Middle frontal gyrus (tissue), 1 donor: ENCODE measurements at regions not wholly inside any gene's neighbourhood (a gene's known extent, or its start where the extent isn't known, plus 50 kb on each side); places are given as distances from the start of the nearest gene placed in this dataset.

ENCODE experiments used
- DNase-seq: peaks from one replicate; pipeline ENCODE4 v3.0.0-alpha.2; 2015; ENCODE audit warnings: low spot score; ENCODE audit errors: extremely low spot score

DNA sequence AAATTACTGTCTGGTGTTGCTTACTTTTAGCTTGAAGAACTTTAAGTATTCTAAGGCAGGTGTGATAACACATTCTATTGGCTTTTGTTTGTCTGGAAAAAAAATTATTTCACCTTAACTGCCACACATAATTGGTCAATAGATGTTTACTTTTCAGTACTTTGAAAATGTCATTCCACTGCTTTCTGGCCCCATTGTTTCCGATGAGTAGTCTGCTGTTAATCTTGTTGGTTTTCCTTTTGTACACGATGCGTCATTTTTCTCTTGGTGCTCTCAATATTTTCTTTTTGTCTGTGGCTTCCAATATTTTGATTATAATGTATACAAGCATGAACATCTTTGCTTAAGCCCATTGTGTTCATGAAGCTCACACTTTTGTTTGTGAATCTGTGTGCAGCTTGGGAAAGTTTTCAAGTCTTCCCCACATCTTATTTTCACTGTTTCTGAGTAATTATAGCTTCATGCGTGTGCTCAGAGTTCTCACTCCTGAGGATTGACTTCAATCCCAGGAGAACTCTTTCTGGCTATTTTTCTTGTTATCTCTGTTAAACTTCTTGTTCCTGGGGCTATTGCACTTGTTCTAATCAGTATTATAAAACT lies 664.7 kb downstream of the IGSF11 start:
- DNase-seq = no peak

DNA sequence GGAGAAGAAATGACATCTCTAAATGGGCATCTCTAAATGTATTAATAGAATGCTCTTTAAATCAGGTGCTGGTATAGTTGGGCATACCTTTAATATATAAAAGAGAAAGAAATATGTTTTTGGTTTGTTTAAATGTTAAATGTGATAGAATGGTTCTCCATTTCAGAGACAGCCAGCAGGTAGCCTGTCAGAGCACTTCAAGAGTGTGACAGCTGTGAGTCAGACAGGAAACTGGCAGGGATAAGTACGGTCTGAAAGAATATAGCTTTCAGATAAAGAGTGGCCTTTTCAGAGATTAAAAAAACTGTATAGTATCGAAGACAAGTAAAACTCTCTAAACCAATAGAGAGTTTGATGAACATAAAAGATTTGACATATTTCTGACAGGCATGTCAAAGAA lies 654.1 kb downstream of the IGSF11 start:
- DNase-seq = no peak

DNA sequence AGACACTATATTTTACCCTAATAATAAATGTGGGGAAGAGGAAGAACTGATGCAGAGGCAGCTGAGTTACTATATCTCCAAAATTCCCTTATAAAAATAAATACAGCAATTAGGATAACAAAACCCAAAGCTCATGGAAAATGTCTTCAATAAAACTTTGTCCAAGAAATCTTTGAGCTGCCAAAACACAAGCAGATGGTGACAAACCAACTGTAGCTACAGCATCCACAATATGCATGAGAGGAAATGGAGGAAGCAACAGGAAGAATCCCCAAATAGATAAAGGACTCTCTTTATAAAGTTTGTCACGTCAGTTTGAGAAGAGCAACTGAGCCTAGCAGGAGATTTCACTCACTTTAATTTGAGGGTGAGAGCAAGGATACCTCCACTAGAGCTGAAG lies 638.2 kb downstream of the IGSF11 start:
- DNase-seq = no peak

DNA sequence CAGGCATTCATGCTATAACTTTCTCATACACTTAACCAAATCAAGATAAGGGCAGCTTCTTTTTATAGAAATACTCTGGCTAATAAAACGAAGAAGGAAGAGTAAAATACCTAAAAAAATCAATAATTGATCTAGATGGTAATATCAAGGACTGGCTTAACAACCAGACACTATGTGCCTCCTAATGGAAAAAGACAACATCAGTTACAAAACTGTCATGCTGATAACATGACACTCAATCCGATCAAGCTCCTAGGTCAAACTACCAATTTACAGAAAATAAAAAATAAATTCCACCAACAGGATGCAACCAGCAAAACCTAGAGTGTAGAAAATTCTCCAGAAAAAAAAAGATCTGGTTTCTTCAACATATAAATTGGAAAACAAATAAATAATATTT lies 634.6 kb downstream of the IGSF11 start:
- DNase-seq = no peak

DNA sequence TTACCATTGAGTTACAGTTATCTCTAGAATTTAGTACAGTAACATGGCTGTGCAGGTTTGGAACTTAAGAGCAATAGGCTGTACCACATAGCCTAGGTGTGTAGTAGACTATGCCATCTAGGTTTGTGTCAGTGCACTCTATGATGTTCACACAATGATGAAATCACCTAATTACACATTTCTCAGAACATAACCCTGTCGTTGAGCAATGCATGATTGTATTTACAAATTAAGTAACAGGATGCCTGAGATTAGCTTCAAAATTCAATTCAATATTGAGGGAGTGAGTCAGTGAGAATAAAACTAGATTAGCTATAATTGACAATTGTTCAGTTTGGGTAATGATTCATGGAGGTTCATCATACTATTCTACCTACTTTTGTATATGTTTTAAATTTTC lies 633.8 kb downstream of the IGSF11 start:
- DNase-seq = no peak

DNA sequence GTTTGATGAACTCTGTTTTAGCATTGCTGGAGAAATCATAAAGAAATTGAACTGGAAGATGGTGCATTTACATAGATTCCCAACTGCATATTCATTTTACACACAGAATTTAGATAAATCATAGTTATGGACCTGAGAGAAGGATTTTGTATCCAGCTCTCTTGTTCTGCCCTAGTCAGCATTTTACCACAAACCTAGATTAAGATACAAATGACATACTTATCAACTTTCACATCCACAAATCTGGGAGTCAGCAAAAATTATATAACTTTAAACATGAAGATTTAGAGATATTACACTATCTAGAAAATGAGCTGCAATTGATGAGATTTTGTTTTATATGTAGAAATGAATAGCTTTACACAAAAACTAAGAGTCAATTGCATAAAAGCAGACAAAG lies 632.8 kb downstream of the IGSF11 start:
- DNase-seq = no peak

DNA sequence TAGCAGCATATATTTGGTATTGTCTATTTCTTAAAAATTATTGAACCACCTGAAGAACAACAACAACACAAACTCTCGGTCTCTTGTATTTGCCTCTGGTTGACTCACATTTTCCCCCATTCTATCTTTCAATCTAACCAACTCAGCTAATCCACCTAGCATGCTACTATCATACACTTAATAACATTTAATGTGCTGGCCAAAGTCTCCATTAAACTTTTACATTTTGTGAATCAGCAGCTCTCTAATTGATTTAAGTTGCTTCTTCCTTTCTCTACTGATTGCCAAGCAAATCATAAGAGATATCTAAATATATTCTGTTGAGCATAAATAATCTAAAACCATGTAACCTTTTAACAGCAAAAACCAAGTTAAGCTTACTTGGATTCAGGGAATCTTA lies 631.7 kb downstream of the IGSF11 start:
- no peak for DNase-seq

DNA sequence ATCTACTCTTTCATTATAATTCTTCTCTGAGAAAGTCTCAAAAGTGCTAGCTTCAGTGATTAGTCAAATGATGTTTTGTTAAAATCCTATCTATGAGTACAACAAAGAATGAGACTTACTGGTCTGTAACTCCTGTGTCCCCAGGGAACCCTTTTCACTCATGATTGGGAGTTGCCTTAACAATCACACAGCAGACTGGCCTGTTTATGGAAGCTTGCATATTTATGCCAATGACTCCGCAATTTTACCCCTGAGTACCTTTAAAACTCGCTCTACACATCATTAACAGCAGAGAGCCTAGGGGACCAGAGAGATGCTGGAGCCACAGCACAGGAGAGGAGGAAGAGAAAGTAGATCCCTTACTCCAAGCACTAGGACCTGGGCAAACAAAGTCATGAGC lies 628.1 kb downstream of the IGSF11 start:
- no peak for DNase-seq

DNA sequence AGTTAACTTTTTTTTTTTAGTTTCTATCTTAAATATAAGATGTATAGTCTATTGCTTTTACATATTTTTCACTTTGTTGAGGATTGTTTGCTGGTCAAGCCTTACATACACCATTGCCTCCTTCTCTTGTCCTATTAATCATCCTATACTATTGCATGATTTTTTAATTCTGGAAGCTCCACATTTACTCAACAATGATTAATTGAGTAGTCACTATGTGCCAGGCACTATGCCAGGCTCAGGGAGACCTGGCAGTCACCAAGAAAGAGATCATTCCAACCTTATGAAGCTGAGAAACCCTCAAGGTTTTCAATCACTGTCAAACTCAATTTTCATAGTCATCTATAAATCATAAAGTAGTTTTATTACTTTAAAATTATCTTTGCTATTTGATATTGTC lies 626.2 kb downstream of the IGSF11 start:
- DNase-seq = no peak

DNA sequence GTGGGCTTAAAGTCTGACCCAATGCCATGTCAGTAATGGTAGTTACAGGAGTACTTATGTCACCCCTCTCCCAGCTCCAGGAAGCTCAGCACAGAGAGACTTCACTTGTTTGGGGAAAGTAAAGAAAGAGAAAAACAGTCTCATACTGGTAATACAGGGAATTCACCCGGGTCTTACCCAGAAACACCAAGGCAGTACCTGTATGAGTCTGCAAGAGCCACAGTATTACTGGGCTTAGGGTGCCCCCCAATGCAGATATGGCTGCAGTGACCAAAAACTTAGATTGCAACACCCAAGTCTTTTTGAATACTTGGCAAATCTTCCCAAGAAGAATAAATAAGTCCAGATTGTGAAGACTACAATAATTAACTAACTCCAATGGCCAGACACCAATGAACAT lies 622.1 kb downstream of the IGSF11 start:
- no peak for DNase-seq

DNA sequence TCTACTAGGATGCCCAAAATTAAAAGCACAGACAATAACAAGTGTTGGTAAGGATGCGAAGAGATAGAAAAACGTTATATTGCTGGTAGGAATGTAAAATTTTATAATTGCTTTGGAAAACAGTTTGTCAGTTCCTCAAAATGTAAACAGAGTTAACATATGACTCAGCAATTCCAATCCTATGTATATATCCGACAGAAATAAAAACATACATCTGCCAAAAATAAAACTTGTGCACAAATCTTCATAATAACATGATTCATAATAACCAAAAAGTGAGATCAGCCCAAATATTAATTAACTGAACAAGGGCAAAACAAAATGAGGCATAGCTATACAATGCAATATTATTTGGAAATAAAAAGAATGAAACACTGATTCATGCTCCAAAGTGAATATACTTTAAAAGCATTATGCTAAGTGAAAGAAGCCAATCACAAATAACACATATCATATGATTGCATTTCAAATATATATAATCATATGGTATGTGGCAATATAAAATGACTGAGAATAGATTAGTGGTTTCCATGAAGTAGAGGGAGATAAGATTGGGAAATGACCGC lies 609.3 kb downstream of the IGSF11 start:
- DNase-seq = no peak

DNA sequence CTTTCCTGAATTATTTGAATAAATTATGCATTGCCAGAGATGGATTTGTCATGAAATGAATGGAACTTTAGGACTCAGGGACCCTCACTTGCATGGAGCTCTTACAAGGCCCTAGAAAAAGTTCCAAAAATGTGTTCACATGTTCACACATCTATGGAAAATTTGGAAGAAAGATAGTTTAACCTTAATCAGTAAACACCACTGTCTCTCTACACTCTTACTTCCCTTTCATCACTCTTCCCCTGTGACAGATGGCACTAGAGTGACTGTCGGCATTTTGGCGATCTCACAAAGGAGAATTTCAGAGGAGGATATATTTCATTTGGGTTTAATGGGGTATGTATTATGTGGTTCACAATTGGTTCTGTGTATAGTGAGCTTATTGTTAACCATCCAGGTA lies 600.8 kb downstream of the IGSF11 start:
- DNase-seq = no peak

DNA sequence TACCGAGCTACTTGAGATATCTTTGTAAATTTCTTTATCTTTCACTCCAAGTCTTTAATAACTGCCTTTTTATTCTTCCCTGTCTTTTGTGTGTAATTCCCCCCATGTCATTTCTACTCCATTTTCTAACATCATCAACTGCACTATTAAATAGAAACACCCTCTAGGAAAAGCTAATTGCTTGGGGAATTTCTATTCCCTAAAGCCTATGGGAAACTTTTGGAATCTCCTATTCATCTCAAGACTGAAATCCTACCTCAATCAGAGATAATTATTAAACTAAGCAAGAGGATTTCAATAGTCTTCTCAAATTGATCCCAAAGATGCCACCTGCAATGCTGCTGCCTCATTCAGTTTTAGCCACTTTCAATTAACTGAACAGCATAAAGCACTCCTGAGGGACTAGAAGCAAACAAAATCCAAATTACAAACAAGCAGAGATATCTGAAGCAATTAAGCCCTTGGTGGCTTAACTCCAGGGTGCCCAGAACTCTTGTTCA lies 598.7 kb downstream of the IGSF11 start:
- DNase-seq = no peak

DNA sequence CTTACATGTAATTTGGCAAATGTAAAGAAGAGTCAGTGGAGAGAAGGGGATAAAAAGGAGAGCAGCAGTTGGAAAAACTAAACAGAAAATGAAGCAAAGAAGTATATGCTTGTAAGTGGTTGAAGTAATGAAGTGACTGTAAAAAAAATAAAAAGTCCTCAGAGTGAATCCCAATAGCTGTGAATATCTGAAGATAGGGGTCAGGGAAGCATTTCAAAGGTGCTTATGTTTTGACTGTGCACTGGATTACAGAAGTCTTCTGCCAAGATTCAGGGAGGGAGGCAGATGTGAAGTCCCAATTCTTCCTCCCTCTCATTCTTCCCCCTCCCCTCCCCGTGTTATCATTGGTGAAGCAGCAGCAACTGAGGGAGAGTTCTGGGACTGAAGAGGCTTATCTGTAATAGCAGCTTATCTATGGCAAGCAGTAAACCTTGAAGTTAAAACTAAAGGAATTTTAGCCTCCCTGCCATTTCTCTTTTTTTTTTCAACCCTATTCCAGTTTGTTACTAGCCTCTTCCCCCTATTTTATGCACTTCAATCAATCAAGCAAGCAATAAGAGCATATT lies 597.9 kb downstream of the IGSF11 start:
- DNase-seq = no peak

DNA sequence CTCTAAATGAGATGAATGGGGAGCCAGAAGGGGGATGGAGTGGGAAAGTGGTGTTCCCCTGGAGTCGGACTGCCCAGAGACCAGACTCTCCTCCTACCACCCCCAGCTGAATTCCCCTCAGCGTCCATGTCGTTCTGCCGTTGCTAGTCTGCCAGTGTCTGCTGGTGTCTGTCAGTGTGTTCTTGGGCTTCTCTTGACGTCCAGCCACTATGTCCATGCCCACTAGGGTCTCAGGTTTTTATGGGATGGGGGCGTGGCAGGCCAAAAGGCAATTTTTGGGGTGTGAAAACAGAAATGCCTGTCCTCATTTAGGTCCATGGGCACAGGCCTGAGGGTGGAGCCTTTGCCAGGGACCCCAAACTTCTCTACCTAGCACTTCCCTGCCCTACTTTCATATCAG lies 589.6 kb downstream of the IGSF11 start:
- no peak for DNase-seq

DNA sequence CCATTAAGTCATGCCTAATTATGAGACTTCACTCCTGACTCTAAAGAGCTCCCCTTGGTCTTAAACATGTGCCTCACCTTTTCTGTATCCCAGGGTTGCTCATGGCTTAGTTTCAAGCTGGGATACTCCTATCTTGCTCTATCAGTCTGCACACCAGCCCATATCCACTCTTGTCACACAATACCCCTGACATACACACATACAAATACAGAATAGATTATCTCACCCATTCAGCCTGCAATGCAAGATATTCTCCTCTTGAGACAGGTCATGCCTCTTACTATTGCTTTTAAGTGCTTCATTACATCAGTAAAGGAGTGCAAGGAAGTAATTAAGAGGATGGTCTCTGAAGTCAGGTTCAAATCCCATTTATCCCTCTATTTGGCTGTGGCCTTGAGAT lies 587.3 kb downstream of the IGSF11 start:
- DNase-seq = no peak

DNA sequence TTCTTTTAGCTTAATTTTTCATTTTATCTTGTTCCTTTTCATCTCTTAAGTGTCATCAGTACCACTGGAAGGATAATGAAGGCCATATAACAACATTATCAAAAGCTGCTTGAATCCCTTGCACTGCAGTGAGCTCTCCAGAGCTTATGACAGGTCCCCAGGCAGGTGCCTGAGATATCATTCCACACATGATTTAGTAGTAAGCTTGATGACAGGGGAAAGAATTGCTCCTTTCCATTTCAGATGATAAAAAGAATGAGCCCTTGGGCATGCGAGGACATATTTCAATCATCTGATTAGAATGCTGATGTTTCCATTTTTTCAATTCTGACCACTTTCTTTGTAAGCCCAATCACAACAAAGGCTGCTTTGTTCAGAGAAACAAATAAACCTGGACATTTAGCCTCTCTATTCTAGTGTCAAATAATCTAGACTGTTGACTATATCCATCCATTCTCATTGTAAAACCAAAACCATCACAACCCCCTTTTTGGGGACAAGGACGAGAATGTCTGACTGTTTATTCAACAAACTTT lies 567.8 kb downstream of the IGSF11 start:
- no peak for DNase-seq

DNA sequence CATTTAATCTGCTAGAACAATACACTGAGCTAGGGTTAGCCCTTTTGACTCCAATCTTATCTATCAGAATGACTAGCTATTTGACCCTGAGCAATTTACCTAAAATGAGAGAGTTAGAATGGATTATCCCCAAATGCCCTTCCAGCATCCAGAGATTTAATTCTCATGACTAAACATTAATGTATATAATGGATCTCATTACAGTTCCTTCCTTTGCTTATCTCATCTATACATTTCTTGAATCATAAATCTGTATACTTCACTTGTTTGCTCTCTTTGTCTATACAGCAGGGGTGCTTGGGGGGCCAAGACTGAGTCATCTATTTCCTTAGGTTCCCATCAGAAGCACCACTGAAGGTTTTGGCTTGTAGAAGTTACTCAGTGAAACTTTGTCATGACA lies 565.8 kb downstream of the IGSF11 start:
- no peak for DNase-seq

DNA sequence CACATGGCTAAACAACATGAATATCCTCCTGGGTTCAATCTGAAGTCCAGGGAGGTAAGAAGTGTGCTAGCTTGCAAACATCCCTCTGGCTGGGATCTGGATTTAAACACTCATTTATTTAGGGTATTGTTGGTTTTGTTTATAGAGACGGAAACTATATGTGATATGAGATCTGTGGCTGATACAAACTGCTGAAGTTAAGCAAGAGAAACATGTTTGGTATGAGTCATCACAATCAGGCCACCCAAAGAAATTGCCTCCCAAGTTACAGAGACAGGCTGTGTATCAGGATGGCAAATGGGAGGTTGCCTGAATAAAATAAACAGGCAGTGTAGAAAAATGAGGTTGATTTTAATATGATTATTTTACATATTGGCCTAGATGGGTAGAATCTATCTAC lies 562.1 kb downstream of the IGSF11 start:
- DNase-seq = no peak

DNA sequence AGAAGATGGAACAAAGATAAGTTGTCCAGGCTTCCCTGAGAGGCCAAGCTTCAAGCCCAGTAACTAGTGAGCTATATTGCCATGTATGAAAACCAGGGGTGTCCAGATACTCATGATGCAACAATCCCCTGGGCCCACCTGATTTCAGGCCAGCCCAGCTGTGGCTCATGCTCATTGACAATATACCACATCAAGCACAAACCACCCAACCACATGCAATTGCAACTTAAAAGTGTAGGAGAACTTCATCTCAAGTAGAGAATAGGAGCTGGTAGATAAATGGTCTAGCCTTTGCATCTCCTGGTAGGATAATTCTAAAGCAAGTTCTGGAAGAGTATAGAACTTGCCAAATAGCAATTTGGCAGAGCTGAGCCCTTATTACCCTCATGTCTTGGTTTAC lies 561.3 kb downstream of the IGSF11 start:
- DNase-seq = no peak

DNA sequence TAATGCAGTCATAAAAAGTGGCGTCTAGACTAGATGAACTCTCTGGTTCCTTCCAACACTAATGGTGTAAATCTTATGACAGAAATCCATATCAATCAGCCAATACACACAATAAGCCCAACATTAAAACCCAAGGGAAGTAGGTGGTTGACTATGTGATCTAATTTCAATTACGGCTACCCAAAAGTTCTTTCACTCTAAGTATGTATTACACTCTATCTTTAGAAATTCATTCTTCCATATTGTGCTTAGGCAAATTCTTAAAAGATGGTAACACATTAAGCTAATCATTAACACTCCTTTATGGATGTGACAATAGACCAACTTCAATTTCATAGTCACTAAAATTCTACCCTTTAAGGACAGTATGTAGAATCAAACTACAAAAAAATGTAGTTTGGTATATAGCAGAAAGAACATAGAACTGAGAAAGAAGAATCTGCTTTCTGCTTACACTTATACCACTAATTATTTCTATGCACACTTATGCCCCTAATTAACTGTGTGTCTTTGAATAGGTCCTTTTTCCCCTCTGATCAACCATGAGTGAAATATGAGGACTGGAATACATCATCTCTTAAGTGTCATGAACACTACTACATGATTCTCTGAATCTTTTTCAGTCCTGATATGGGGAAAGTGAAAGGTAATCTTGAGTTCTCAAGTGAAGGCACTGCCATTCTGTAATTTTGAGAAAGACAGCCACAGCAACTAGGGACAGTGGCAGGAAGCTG lies 557.6 kb downstream of the IGSF11 start:
- no peak for DNase-seq

DNA sequence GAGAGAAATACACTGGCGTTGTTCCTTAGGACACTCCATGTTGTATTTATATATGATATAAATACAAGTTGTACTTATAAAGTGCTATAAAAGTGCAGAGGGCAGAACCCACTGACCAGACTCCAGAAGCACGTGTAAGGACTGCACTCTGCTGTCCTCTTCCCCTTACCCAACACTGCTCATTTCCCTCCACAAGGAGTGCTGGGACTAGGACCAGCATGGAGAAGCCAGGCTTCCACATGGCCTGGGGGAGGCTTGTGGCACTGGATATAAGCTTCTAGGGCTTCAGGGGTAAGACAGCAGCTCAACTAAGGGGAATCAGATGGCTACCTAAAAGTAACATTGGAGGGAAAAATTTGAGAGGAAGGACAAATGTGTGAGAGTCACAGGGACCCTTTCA lies 556.9 kb downstream of the IGSF11 start:
- DNase-seq = no peak
